HG03354 (cell line): ENCODE measurements at regions not wholly inside any gene's neighbourhood (a gene's known extent, or its start where the extent isn't known, plus 50 kb on each side); places are given as distances from the start of the nearest gene placed in this dataset.
"Not testable (repeated sequence)": the region's sequence is repeated elsewhere in the genome, so short reads cannot be mapped to it uniquely, and the experiment has no call there.

Experiments
- ATAC-seq: cut with Tn5 transposase; IDR thresholded peaks from one replicate; pipeline ENCODE4 v1.9.1; 2021; ENCODE audit warnings: mild to moderate bottlenecking; ENCODE audit not compliant: unreplicated experiment, poor library complexity, severe bottlenecking

GRCh38 chr3:75237053-75237452, 427.1 kb upstream of the FRG2C start:
- no peak for ATAC-seq

GRCh38 chr3:75237477-75237876, 426.7 kb upstream of the FRG2C start:
- no peak for ATAC-seq

GRCh38 chr3:75241226-75241962, 422.7 kb upstream of the FRG2C start:
- ATAC-seq: not testable (repeated sequence)

GRCh38 chr3:75242012-75242735, 422.0 kb upstream of the FRG2C start:
- ATAC-seq: no peak

GRCh38 chr3:75248974-75249373, 415.2 kb upstream of the FRG2C start:
- no peak for ATAC-seq

- ATAC-seq: no peak
These were observed 409.4 kb upstream of the FRG2C start for GRCh38 chr3:75254685-75255084.

- peak; percentile 77 for ATAC-seq
These were observed 405.1 kb upstream of the FRG2C start for GRCh38 chr3:75258825-75259683.

GRCh38 chr3:75260975-75261374, 403.2 kb upstream of the FRG2C start:
- not testable (repeated sequence) for ATAC-seq

GRCh38 chr3:75262661-75263060, 401.5 kb upstream of the FRG2C start:
- no peak for ATAC-seq

GRCh38 chr3:75265897-75266296, 398.2 kb upstream of the FRG2C start:
- ATAC-seq: no peak

GRCh38 chr3:75268576-75268975, 395.6 kb upstream of the FRG2C start:
- not testable (repeated sequence) for ATAC-seq

GRCh38 chr3:75272237-75272636, 391.9 kb upstream of the FRG2C start:
- not testable (repeated sequence) for ATAC-seq

- ATAC-seq: no peak
These were observed 391.4 kb upstream of the FRG2C start for GRCh38 chr3:75272691-75273090.

GRCh38 chr3:75285531-75286148, 378.5 kb upstream of the FRG2C start:
- ATAC-seq: not testable (repeated sequence)

GRCh38 chr3:75288972-75289574, 375.1 kb upstream of the FRG2C start:
- not testable (repeated sequence) for ATAC-seq

GRCh38 chr3:75294124-75294523, 370.0 kb upstream of the FRG2C start:
- peak; percentile 75 for ATAC-seq

- ATAC-seq: no peak
These were observed 369.1 kb upstream of the FRG2C start for GRCh38 chr3:75295013-75295412.

- ATAC-seq: no peak
These were observed 367.3 kb upstream of the FRG2C start for GRCh38 chr3:75296858-75297257.

GRCh38 chr3:75300606-75301005, 363.5 kb upstream of the FRG2C start:
- no peak for ATAC-seq
